HG02678 (cell line): ENCODE measurements at regions not wholly inside any gene's neighbourhood (a gene's known extent, or its start where the extent isn't known, plus 50 kb on each side); places are given as distances from the start of the nearest gene placed in this dataset.
"Not testable (repeated sequence)": the region's sequence is repeated elsewhere in the genome, so short reads cannot be mapped to it uniquely, and the experiment has no call there.

ENCODE experiments used
- ATAC-seq: cut with Tn5 transposase; IDR thresholded peaks from one replicate; pipeline ENCODE4 v1.9.1; 2021; ENCODE audit warnings: mild to moderate bottlenecking, moderate library complexity; ENCODE audit not compliant: unreplicated experiment

GRCh38 chr11:37841016-37841415 lies 1243.0 kb upstream of the RAG2 start:
- no peak for ATAC-seq

GRCh38 chr11:37840345-37840744 lies 1242.3 kb upstream of the RAG2 start:
- not testable (repeated sequence) for ATAC-seq

GRCh38 chr11:37830529-37830928 lies 1232.5 kb upstream of the RAG2 start:
- no peak for ATAC-seq

GRCh38 chr11:37817727-37818270 lies 1219.8 kb upstream of the RAG2 start:
- no peak for ATAC-seq

GRCh38 chr11:37812281-37812880 lies 1214.3 kb upstream of the RAG2 start:
- ATAC-seq, result no peak

- ATAC-seq, result no peak
Observed at GRCh38 chr11:37811349-37811748, 1213.3 kb upstream of the RAG2 start.

- ATAC-seq, result no peak
Observed at GRCh38 chr11:37804666-37805065, 1206.6 kb upstream of the RAG2 start.

- ATAC-seq, result no peak
Observed at GRCh38 chr11:37788141-37788877, 1190.3 kb upstream of the RAG2 start.

GRCh38 chr11:37786214-37786755 lies 1188.2 kb upstream of the RAG2 start:
- ATAC-seq, result no peak

- ATAC-seq, result no peak
Observed at GRCh38 chr11:37774441-37774840, 1176.4 kb upstream of the RAG2 start.

GRCh38 chr11:37770145-37770544 lies 1172.1 kb upstream of the RAG2 start:
- no peak for ATAC-seq

- no peak for ATAC-seq
Observed at GRCh38 chr11:37762079-37762478, 1164.0 kb upstream of the RAG2 start.

- no peak for ATAC-seq
Observed at GRCh38 chr11:37755521-37755920, 1157.5 kb upstream of the RAG2 start.

GRCh38 chr11:37748641-37749040 lies 1150.6 kb upstream of the RAG2 start:
- ATAC-seq, result no peak

- no peak for ATAC-seq
Observed at GRCh38 chr11:37747121-37747520, 1149.1 kb upstream of the RAG2 start.

GRCh38 chr11:37727371-37727770 lies 1129.3 kb upstream of the RAG2 start:
- ATAC-seq, result no peak

GRCh38 chr11:37724315-37724714 lies 1126.3 kb upstream of the RAG2 start:
- no peak for ATAC-seq

GRCh38 chr11:37721485-37721884 lies 1123.4 kb upstream of the RAG2 start:
- ATAC-seq, result no peak

GRCh38 chr11:37718431-37718999 lies 1120.5 kb upstream of the RAG2 start:
- ATAC-seq, result no peak

- ATAC-seq, result no peak
Observed at GRCh38 chr11:37712251-37712650, 1114.2 kb upstream of the RAG2 start.

- ATAC-seq, result no peak
Observed at GRCh38 chr11:37710031-37710430, 1112.0 kb upstream of the RAG2 start.

- no peak for ATAC-seq
Observed at GRCh38 chr11:37704791-37705190, 1106.8 kb upstream of the RAG2 start.
